HFFc6 (cell line): ENCODE measurements at regions not wholly inside any gene's neighbourhood (a gene's known extent, or its start where the extent isn't known, plus 50 kb on each side); places are given as distances from the start of the nearest gene placed in this dataset.
"Not testable (repeated sequence)": the region's sequence is repeated elsewhere in the genome, so short reads cannot be mapped to it uniquely, and the experiment has no call there.

Source experiments
- DNase-seq: peaks from one replicate; pipeline ENCODE4 v3.0.0-alpha.2; 2018
- H3K27ac Mint-ChIP-seq: 2 replicates; pipeline ENCODE4 v1.8.0; 2020; ENCODE audit warnings: mild to moderate bottlenecking, mixed read lengths
- H3K27me3 Mint-ChIP-seq: 2 replicates; pipeline ENCODE4 v1.8.0; 2021; ENCODE audit warnings: mild to moderate bottlenecking, moderate library complexity, mixed read lengths; ENCODE audit not compliant: insufficient read depth
- H3K36me3 Mint-ChIP-seq: 2 replicates; pipeline ENCODE4 v1.8.0; 2021; ENCODE audit warnings: low read depth, mixed read lengths
- H3K4me1 Mint-ChIP-seq: 2 replicates; pipeline ENCODE4 v1.8.0; 2020; ENCODE audit warnings: low read depth, mixed read lengths
- H3K4me3 Mint-ChIP-seq: 2 replicates; pipeline ENCODE4 v1.8.0; 2020; ENCODE audit warnings: mild to moderate bottlenecking, moderate library complexity, mixed read lengths
- H3K9me3 Mint-ChIP-seq: 2 replicates; pipeline ENCODE4 v1.8.0; 2020; ENCODE audit warnings: mild to moderate bottlenecking, mixed read lengths
- CTCF ChIP-seq: fragments of 200-600 bp; sonication (generic); IDR thresholded peaks from 2 replicates; pipeline ENCODE4 v1.5.0; 2021; ENCODE audit warnings: antibody characterized with exemption, mild to moderate bottlenecking

GRCh38 chr9:18063856-18064390 is 410.0 kb upstream of the ADAMTSL1 start:
- Mint-ChIP-seq H3K36me3 (no peaks in the 10 kb centered on the region), H3K27me3 (no peaks in the 10 kb centered on the region; the same call in 1 of the 2 replicates), H3K9me3 (no peaks in the 10 kb centered on the region), H3K4me1 (peaks cover 32% of the 10 kb centered on the region; the same call in 1 of the 2 replicates), H3K4me3 (no peak overlapping the region; the same call in 1 of the 2 replicates), H3K27ac (no peak overlapping the region)
- DNase-seq: no peak
- TF ChIP-seq CTCF: no peak

GRCh38 chr9:18066608-18067007 is 407.3 kb upstream of the ADAMTSL1 start:
- not testable (repeated sequence) for H3K4me3 Mint-ChIP-seq, H3K9me3 Mint-ChIP-seq, H3K36me3 Mint-ChIP-seq, H3K27me3 Mint-ChIP-seq, DNase-seq, H3K27ac Mint-ChIP-seq
- peaks cover 21% of the 10 kb centered on the region; the same call in 1 of the 2 replicates for H3K4me1 Mint-ChIP-seq

GRCh38 chr9:18067548-18068120 is 406.3 kb upstream of the ADAMTSL1 start:
- H3K4me3 Mint-ChIP-seq: no peak overlapping the region
- H3K36me3 Mint-ChIP-seq: no peaks in the 10 kb centered on the region
- no peak for DNase-seq
- no peaks in the 10 kb centered on the region for H3K9me3 Mint-ChIP-seq
- no peak for TF ChIP-seq CTCF
- peaks cover 17% of the 10 kb centered on the region; the same call in 1 of the 2 replicates for H3K4me1 Mint-ChIP-seq
- no peaks in the 10 kb centered on the region; the same call in 1 of the 2 replicates for H3K27me3 Mint-ChIP-seq
- H3K27ac Mint-ChIP-seq: peak overlapping the region; percentile 7; the same call in 1 of the 2 replicates

GRCh38 chr9:18068900-18069299 is 405.1 kb upstream of the ADAMTSL1 start:
- Mint-ChIP-seq H3K36me3 (no peaks in the 10 kb centered on the region), H3K27me3 (no peaks in the 10 kb centered on the region; the same call in 1 of the 2 replicates), H3K4me3 (no peak overlapping the region), H3K27ac (no peak overlapping the region), H3K4me1 (peaks cover 29% of the 10 kb centered on the region; the same call in 1 of the 2 replicates), H3K9me3 (no peaks in the 10 kb centered on the region)
- no peak for DNase-seq
- no peak for TF ChIP-seq CTCF

- 0 out of 2 replicates have a peak overlapping the region, but pooled peaks have one; percentile 4 for H3K4me3 Mint-ChIP-seq
- no peak for TF ChIP-seq CTCF
- H3K27ac Mint-ChIP-seq: peak overlapping the region; percentile 10; the same call in 1 of the 2 replicates
- H3K4me1 Mint-ChIP-seq: peaks cover 28% of the 10 kb centered on the region; the same call in 1 of the 2 replicates
- no peaks in the 10 kb centered on the region; the same call in 1 of the 2 replicates for H3K27me3 Mint-ChIP-seq
- DNase-seq: peak; percentile 7
- H3K9me3 Mint-ChIP-seq: no peaks in the 10 kb centered on the region
- no peaks in the 10 kb centered on the region for H3K36me3 Mint-ChIP-seq
Observed at GRCh38 chr9:18071651-18072060, 402.3 kb upstream of the ADAMTSL1 start.

- peaks cover 28% of the 10 kb centered on the region; the same call in 1 of the 2 replicates for H3K4me1 Mint-ChIP-seq
- H3K4me3 Mint-ChIP-seq: no peak overlapping the region
- H3K27ac Mint-ChIP-seq: no peak overlapping the region; the same call in 1 of the 2 replicates
- no peaks in the 10 kb centered on the region; the same call in 1 of the 2 replicates for H3K27me3 Mint-ChIP-seq
- no peaks in the 10 kb centered on the region for H3K36me3 Mint-ChIP-seq
- TF ChIP-seq CTCF: no peak
- H3K9me3 Mint-ChIP-seq: no peaks in the 10 kb centered on the region
- DNase-seq: no peak
Observed at GRCh38 chr9:18073002-18073401, 401.0 kb upstream of the ADAMTSL1 start.
